Neuronal stem cell (in vitro differentiated cells): ENCODE measurements at regions not wholly inside any gene's neighbourhood (a gene's known extent, or its start where the extent isn't known, plus 50 kb on each side); places are given as distances from the start of the nearest gene placed in this dataset.
"Not testable (repeated sequence)": the region's sequence is repeated elsewhere in the genome, so short reads cannot be mapped to it uniquely, and the experiment has no call there.

Experiments
- DNase-seq: peaks from one replicate; pipeline ENCODE4 v3.0.0-alpha.2; 2013; ENCODE audit warnings: low spot score
- H2AFZ ChIP-seq: one replicate; pipeline ENCODE4 v1.6.1; 2013; ENCODE audit warnings: mild to moderate bottlenecking, low read length, inconsistent platforms
- H2AK5ac ChIP-seq: 2 replicates; pipeline ENCODE4 v1.6.1; 2013; ENCODE audit warnings: low read depth, mild to moderate bottlenecking, inconsistent platforms, low read length, moderate library complexity, mixed read lengths
- H2BK120ac ChIP-seq: 2 replicates; pipeline ENCODE4 v1.6.1; 2013; ENCODE audit warnings: low read depth, mild to moderate bottlenecking, inconsistent platforms, low read length, moderate library complexity, mixed read lengths
- H2BK12ac ChIP-seq: one replicate; pipeline ENCODE4 v1.6.1; 2013; ENCODE audit warnings: low read length, inconsistent platforms
- H2BK15ac ChIP-seq: 2 replicates; pipeline ENCODE4 v1.6.1; 2013; ENCODE audit warnings: mild to moderate bottlenecking, low read length, inconsistent platforms, mixed read lengths
- H2BK5ac ChIP-seq: one replicate; pipeline ENCODE4 v1.6.1; 2013; ENCODE audit warnings: inconsistent platforms, mild to moderate bottlenecking, low read length, moderate library complexity
- H3K14ac ChIP-seq: one replicate; pipeline ENCODE4 v1.6.1; 2013; ENCODE audit warnings: low read length, inconsistent platforms
- H3K18ac ChIP-seq: 2 replicates; pipeline ENCODE4 v1.6.1; 2013; ENCODE audit warnings: low read length, inconsistent platforms
- H3K23ac ChIP-seq: 2 replicates; pipeline ENCODE4 v1.6.1; 2013; ENCODE audit warnings: low read depth, mild to moderate bottlenecking, mixed read lengths, low read length, inconsistent platforms; ENCODE audit not compliant: poor library complexity
- H3K27ac ChIP-seq: replicated peaks from 3 replicates; pipeline ENCODE4 v1.5.1; 2013; ENCODE audit warnings: low read length, inconsistent platforms
- H3K27me3 ChIP-seq, 3 experiments: 2 replicates each; pipeline ENCODE4 v1.6.1; 2013; ENCODE audit warnings: low read length in 3 of 3, mild to moderate bottlenecking in 2 of 3, inconsistent platforms in 1 of 3, low read depth in 1 of 3, mixed read lengths in 1 of 3, moderate library complexity in 1 of 3; ENCODE audit not compliant: control insufficient read depth in 3 of 3, insufficient read depth in 3 of 3
- H3K36me3 ChIP-seq, 2 donors: replicated peaks in 1 of 2; 2 replicates each; pipeline ENCODE4 v1.6.1; 2013; ENCODE audit warnings: low read length in 2 of 2; ENCODE audit not compliant: control insufficient read depth in 2 of 2, insufficient read depth in 2 of 2
- H3K4ac ChIP-seq: 2 replicates; pipeline ENCODE4 v1.6.1; 2013; ENCODE audit warnings: inconsistent platforms, mild to moderate bottlenecking, low read length, moderate library complexity
- H3K4me1 ChIP-seq, 2 donors: 1 replicate in 1 of 2; 2 replicates in 1 of 2; pipeline ENCODE4 v1.6.1; 2013; ENCODE audit warnings: low read length in 2 of 2, low read depth in 1 of 2; ENCODE audit not compliant: control insufficient read depth in 2 of 2, insufficient read depth in 1 of 2
- H3K4me2 ChIP-seq: one replicate; pipeline ENCODE4 v1.6.1; 2013; ENCODE audit warnings: mild to moderate bottlenecking, low read length, inconsistent platforms; ENCODE audit not compliant: insufficient read depth, poor library complexity, severe bottlenecking
- H3K4me3 ChIP-seq, 2 donors: 2 replicates each; pipeline ENCODE4 v1.5.1; 2013; ENCODE audit warnings: low read length in 2 of 2, mild to moderate bottlenecking in 2 of 2, inconsistent platforms in 1 of 2, moderate library complexity in 1 of 2
- H3K79me1 ChIP-seq: one replicate; pipeline ENCODE4 v1.6.1; 2013; ENCODE audit warnings: low read depth, mild to moderate bottlenecking, inconsistent platforms, low read length, moderate library complexity
- H3K9ac ChIP-seq: one replicate; pipeline ENCODE4 v1.6.1; 2013; ENCODE audit warnings: mild to moderate bottlenecking, low read depth, low read length, inconsistent platforms; ENCODE audit not compliant: poor library complexity
- H3K9me3 ChIP-seq, 2 donors: replicated peaks in 1 of 2; 2 replicates each; pipeline versions ENCODE3 to v1.6.1; 2013; ENCODE audit warnings: low read length in 2 of 2, mild to moderate bottlenecking in 2 of 2, inconsistent platforms in 1 of 2, low read depth in 1 of 2, mixed read lengths in 1 of 2, moderate library complexity in 1 of 2; ENCODE audit not compliant: control insufficient read depth in 2 of 2, insufficient read depth in 1 of 2
- H4K8ac ChIP-seq: one replicate; pipeline ENCODE4 v1.6.1; 2013; ENCODE audit warnings: low read depth, mild to moderate bottlenecking, inconsistent platforms, low read length, moderate library complexity
- H4K91ac ChIP-seq: one replicate; pipeline ENCODE4 v1.6.1; 2013; ENCODE audit warnings: low read length, low read depth, mild to moderate bottlenecking, inconsistent platforms; ENCODE audit not compliant: poor library complexity
- WGBS, 2 donors: extraction: QIAGEN DNeasy Blood & Tissue Kit; methylation state at CpG; one replicate each; pipeline ENCODE4 v1.1.7; 2013; ENCODE audit warnings: missing lambda C conversion rate in 2 of 2, mixed read lengths in 1 of 2; ENCODE audit not compliant: insufficient read length in 2 of 2, insufficient replicate concordance in 1 of 2; ENCODE audit errors: extremely low coverage in 2 of 2; 5-methylcytosine and 5-hydroxymethylcytosine counted together

DNA sequence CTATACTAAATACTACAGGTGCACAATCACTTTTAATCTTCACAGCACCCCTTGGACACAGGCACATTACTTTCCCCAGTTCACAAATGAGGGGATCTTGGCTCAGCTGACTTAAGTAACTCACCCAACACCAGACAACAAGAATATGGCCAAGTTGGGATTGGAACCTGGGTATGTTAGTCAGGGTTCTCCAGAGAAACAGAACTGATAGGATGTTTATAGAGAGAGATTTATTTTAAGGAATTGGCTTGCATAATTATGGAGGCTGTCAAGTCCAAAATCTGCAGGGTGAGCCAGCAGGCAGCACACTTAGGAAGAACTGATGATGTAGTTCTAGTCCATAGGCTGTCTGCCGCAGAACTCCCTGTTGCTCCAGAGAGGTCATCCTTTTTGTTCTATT, 312.9 kb downstream of the MAN2A1 start:
- no peak overlapping the region for H3K4me2 ChIP-seq
- H3K23ac ChIP-seq, result no peak overlapping the region
- no peak overlapping the region for H2AFZ ChIP-seq
- no peak overlapping the region for H2AK5ac ChIP-seq
- WGBS, 2 donors, result no CpG with 5 or more reads among the region's 1 CpG
- no peak overlapping the region for H3K4ac ChIP-seq
- H4K8ac ChIP-seq, result no peak overlapping the region
- no peak overlapping the region for H3K4me3 ChIP-seq
- no peaks in the 10 kb centered on the region for H3K27me3 ChIP-seq
- no peak overlapping the region for H2BK120ac ChIP-seq
- no peak overlapping the region for H3K9ac ChIP-seq
- H3K79me1 ChIP-seq, result no peaks in the 10 kb centered on the region
- H4K91ac ChIP-seq, result no peak overlapping the region
- no peak overlapping the region for H2BK15ac ChIP-seq
- H2BK12ac ChIP-seq, result no peak overlapping the region
- H3K4me1 ChIP-seq, result peaks cover 0 to 3% of the 10 kb centered on the region in 2 donors
- no peak overlapping the region for H2BK5ac ChIP-seq
- H3K14ac ChIP-seq, result no peak overlapping the region
- H3K27ac ChIP-seq, result no peak overlapping the region
- H3K18ac ChIP-seq, result no peak overlapping the region
- no peak for DNase-seq
- H3K36me3 ChIP-seq, result no peaks in the 10 kb centered on the region
- H3K9me3 ChIP-seq, result peaks cover 0 to 2% of the 10 kb centered on the region in 2 donors

DNA sequence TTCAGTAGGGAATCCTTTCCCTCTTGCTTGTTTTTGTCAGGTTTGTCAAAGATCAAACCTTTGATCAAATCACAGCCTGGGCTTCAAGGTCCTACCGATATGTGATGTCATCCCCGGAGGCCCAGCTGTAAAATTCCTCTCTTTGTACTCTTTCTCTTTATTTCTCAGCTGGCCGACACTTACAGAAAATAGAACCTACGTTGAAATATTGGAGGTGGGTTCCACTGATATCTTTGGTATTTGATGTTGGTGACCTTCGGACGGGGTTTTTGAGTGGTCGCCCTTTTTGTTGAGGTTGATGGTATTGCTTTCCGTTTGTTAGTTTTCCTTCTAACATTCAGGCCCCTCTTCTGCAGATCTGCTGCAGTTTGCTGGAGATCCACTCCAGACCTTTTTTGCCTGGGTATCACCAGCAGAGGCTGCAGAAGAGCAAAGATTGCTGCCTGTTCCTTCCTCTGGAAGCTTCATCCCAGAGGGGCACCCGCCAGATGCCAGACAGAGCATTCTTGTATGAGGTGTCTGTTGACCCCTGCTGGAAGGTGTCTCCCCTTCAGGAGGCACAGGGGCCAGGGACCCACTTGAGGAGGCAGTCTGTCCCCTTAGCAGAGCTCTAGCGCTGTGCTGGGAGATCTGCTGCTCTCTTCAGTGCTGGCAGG, 316.3 kb downstream of the MAN2A1 start:
- not testable (repeated sequence) for H4K8ac ChIP-seq, H2BK5ac ChIP-seq, H3K36me3 ChIP-seq, H3K4me2 ChIP-seq, H3K9me3 ChIP-seq, DNase-seq, H2AK5ac ChIP-seq, H3K4me1 ChIP-seq, H3K4ac ChIP-seq, H3K4me3 ChIP-seq, H3K23ac ChIP-seq, H2BK120ac ChIP-seq, H3K79me1 ChIP-seq, H3K18ac ChIP-seq, H3K9ac ChIP-seq, H3K14ac ChIP-seq, H4K91ac ChIP-seq, H3K27me3 ChIP-seq, H3K27ac ChIP-seq, H2BK15ac ChIP-seq, H2AFZ ChIP-seq, H2BK12ac ChIP-seq
- no CpG with 5 or more reads among the region's 10 CpGs for WGBS, 2 donors

DNA sequence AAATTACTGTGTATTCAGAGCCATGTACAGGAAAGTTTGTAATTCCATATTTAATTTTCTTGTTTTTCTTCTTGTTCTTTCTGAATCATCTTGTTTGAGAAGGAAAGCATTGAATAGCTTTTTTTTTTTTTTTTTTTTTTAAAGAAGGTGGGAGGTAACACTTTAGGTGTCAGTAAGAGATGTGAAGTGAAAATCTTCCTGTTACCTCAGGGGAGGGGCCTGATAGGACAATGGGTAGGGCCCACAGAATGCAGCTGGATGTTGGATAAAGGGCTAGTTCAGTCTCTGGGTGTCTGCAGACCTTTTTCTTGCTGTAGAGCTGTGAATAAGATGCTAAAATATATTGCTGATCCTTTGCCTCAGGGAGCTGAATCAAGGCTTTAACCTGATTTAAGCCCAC, 317.4 kb downstream of the MAN2A1 start:
- H3K14ac ChIP-seq, result no peak overlapping the region
- no peaks in the 10 kb centered on the region for H3K9me3 ChIP-seq
- no peak overlapping the region for H3K23ac ChIP-seq
- no peak overlapping the region for H4K8ac ChIP-seq
- H3K36me3 ChIP-seq, result no peaks in the 10 kb centered on the region
- no peak overlapping the region for H2BK15ac ChIP-seq
- no peak overlapping the region for H2BK5ac ChIP-seq
- H3K4me1 ChIP-seq, result no peaks in the 10 kb centered on the region
- H3K27ac ChIP-seq, result no peak overlapping the region
- H2BK12ac ChIP-seq, result no peak overlapping the region
- no peak overlapping the region for H3K4me3 ChIP-seq
- no peaks in the 10 kb centered on the region for H3K27me3 ChIP-seq
- no peak overlapping the region for H3K4me2 ChIP-seq
- no peak overlapping the region for H3K9ac ChIP-seq
- no peak overlapping the region for H2AFZ ChIP-seq
- no peak overlapping the region for H3K4ac ChIP-seq
- no peak overlapping the region for H3K18ac ChIP-seq
- H2AK5ac ChIP-seq, result no peak overlapping the region
- H3K79me1 ChIP-seq, result no peaks in the 10 kb centered on the region
- no peak for DNase-seq
- no peak overlapping the region for H2BK120ac ChIP-seq
- no peak overlapping the region for H4K91ac ChIP-seq

DNA sequence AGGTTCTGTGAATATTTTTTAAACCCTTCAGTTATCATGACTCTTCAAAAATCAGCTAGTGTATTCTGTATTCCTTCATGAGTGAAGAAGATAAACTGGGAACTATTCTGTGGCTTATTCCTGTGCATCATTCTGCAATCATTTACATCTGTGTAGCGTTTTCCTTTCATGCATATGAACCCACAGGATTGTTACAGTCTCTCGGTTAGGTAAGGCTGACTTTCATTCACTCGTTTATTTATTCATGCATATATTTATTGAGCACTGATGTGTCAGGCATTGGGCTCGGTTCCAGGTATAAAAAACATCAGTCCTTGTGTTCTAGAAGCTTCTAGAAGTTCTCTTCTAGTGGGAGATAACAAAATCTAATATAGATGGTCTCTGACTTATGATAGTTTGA, 318.4 kb downstream of the MAN2A1 start:
- Histone ChIP-seq H3K4me1 (no peaks in the 10 kb centered on the region), H3K27me3 (no peaks in the 10 kb centered on the region), H2AK5ac (no peak overlapping the region), H3K14ac (no peak overlapping the region), H3K36me3 (no peaks in the 10 kb centered on the region), H3K9me3 (no peaks in the 10 kb centered on the region), H3K23ac (no peak overlapping the region), H2BK15ac (no peak overlapping the region), H3K79me1 (no peaks in the 10 kb centered on the region), H2AFZ (no peak overlapping the region), H4K8ac (no peak overlapping the region), H3K4me2 (no peak overlapping the region), H3K4me3 (no peak overlapping the region), H2BK5ac (no peak overlapping the region), H2BK12ac (no peak overlapping the region), H3K27ac (no peak overlapping the region), H3K9ac (no peak overlapping the region), H3K18ac (no peak overlapping the region), H3K4ac (no peak overlapping the region), H4K91ac (no peak overlapping the region), H2BK120ac (no peak overlapping the region)
- no peak for DNase-seq
- WGBS, 2 donors, result no CpG with 5 or more reads among the region's 4 CpGs
